Activated naive CD4-positive, alpha-beta T cell treated with anti-CD3 and anti-CD28 coated beads for 36 hours (primary cell): ENCODE measurements at regions not wholly inside any gene's neighbourhood (a gene's known extent, or its start where the extent isn't known, plus 50 kb on each side); places are given as distances from the start of the nearest gene placed in this dataset.
"Not testable (repeated sequence)": the region's sequence is repeated elsewhere in the genome, so short reads cannot be mapped to it uniquely, and the experiment has no call there.

ENCODE experiments used
- CTCF ChIA-PET: fragments of 350-600 bp; sonication (Branson Sonifier 250); formaldehyde crosslinking; loops from one replicate; lab custom pipeline; 2021; ENCODE audit warnings: antibody characterized with exemption; lab: Charles Lee
- DNase-seq: peaks from one replicate; pipeline ENCODE4 v3.0.0-alpha.2; 2020
- H3K27ac Mint-ChIP-seq: one replicate; pipeline ENCODE4 v1.8.0; 2021; ENCODE audit warnings: mild to moderate bottlenecking, mixed read lengths
- H3K27me3 Mint-ChIP-seq: one replicate; pipeline ENCODE4 v1.8.0; 2021; ENCODE audit warnings: low read depth, mixed read lengths
- H3K36me3 Mint-ChIP-seq: one replicate; pipeline ENCODE4 v1.8.0; 2021; ENCODE audit warnings: low read depth, mixed read lengths
- H3K4me1 Mint-ChIP-seq: one replicate; pipeline ENCODE4 v1.8.0; 2021; ENCODE audit warnings: low read depth, mixed read lengths
- H3K4me3 Mint-ChIP-seq: one replicate; pipeline ENCODE4 v1.8.0; 2021; ENCODE audit warnings: mild to moderate bottlenecking, moderate library complexity, mixed read lengths
- H3K9me3 Mint-ChIP-seq: one replicate; pipeline ENCODE4 v1.8.0; 2021; ENCODE audit warnings: mixed read lengths
- intact Hi-C: fragments of 100-400 bp; cut with micrococcal nuclease; formaldehyde crosslinking; loops from one replicate; pipeline ENCODE4 v1.15.1; 2023

DNA sequence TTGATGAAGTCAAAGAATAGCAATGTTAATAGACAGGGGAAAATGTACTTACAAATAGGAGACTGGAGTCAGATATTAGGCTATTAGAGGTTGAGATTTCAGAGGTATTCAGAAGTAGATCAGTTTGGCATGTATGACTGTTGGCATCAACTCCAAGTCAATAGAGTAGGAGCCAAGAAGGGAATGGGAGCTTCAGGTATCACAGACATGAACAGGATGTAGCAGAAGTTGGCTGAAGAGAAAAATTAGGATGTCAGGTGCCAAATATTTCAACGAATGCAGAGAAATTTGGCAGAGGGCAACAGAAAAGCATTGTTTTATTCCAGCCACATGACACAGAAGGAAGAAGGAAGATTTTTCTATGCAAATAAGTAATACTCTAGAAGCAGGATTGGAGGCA lies 69.7 kb downstream of the GLYATL1 start:
- no peaks in the 10 kb centered on the region for H3K9me3 Mint-ChIP-seq
- no peak for DNase-seq
- intact Hi-C loops = no loop called here
- no peaks in the 10 kb centered on the region for H3K4me1 Mint-ChIP-seq
- CTCF ChIA-PET = no interaction called here
- H3K36me3 Mint-ChIP-seq = no peaks in the 10 kb centered on the region
- H3K27me3 Mint-ChIP-seq = peaks cover 14% of the 10 kb centered on the region
- H3K27ac Mint-ChIP-seq = no peak overlapping the region
- H3K4me3 Mint-ChIP-seq = no peak overlapping the region

DNA sequence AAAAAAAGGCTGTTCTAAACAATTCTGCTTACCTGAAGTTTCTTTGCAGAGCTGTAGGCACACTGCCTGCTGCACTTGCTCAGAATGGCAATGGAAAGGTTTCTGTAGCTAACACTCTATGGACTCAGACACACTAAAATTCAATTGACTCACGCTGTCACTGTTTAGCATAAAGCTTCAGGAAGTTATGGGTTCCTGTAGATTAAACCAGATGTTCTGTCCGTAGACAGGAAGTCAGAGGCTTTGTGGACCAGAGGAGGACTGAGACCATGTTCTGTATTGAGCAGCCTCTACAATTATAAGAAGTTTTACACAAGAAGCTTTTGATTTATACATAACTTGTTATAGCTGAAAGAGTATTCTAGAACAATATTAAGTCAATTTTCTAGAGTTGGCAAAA lies 70.4 kb downstream of the GLYATL1 start:
- no peaks in the 10 kb centered on the region for H3K9me3 Mint-ChIP-seq

DNA sequence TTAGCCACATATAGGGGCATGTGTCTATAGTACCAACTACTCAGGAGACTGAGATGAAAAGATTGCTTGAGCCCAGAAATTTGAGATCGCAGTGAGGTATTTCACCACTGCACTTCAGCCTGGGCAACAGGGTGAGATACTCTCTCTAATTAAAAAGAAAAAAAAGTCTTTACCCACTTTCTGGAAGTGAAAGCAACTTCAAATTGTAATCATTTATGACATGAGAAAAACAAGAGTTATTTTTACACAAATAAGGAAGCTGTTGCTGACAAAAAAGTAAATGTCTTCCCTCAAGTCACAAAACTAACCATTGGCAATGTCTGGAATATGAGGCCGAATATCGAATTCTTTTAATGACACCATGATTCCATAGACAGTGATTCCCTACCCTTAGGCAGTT lies 71.4 kb downstream of the GLYATL1 start:
- intact Hi-C loops = no loop called here
- Mint-ChIP-seq H3K27me3 (peaks cover 18% of the 10 kb centered on the region), H3K9me3 (no peaks in the 10 kb centered on the region), H3K36me3 (no peaks in the 10 kb centered on the region), H3K4me3 (no peak overlapping the region), H3K27ac (no peak overlapping the region), H3K4me1 (no peaks in the 10 kb centered on the region)
- no peak for DNase-seq
- CTCF ChIA-PET = interaction anchor here (0.7 kb wide), 1 partner anchor 276 kb away, joined by 3 read pairs; no protein-coding TSS in a partner anchor

More for the DNA sequence above, 70.4 kb downstream of the GLYATL1 start:
- H3K36me3 Mint-ChIP-seq = no peaks in the 10 kb centered on the region
- DNase-seq = no peak
- no peak overlapping the region for H3K4me3 Mint-ChIP-seq
- no peaks in the 10 kb centered on the region for H3K4me1 Mint-ChIP-seq
- CTCF ChIA-PET = no interaction called here
- H3K27ac Mint-ChIP-seq = no peak overlapping the region
- peaks cover 16% of the 10 kb centered on the region for H3K27me3 Mint-ChIP-seq
- intact Hi-C loops = no loop called here

DNA sequence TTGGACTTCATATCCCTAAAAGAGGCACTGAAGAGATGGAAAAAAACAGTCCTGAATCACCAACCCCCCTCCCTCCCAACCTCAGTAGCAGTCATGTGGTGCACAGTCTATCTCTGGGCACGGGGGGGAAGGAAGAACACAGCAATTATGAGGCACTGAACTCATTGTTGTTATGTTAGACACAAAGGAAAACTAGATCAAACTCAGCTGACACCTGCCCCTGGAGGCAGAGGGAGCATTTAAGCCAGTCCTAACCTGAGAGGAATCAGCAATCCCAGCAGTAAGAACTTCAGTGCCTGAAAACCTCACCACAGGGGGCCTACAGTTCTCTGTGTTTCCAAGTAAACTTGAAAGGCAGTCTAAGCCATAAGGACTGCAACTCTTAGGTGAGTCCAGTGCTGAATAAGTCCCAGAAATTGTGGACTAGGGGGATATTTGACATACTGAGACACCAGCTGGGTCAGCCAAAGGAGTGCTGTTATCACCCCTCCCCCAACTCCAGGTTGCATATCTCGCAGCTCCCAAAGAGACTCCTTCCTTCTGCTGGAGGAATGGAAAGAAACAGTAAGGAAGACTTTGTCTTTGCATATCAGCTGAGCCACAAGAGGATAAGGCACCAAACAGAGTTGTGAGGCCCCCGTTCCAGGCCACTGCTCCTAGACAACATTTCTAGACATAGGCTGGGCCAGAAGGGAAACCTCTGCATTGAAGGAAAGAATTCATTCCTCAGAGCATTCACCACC lies 72.5 kb downstream of the GLYATL1 start:
- Mint-ChIP-seq H3K27ac (no peak overlapping the region), H3K27me3 (peaks cover 14% of the 10 kb centered on the region), H3K9me3 (no peaks in the 10 kb centered on the region), H3K4me3 (no peak overlapping the region), H3K36me3 (no peaks in the 10 kb centered on the region), H3K4me1 (no peaks in the 10 kb centered on the region)
- intact Hi-C loops = no loop called here
- no peak for DNase-seq
- CTCF ChIA-PET = no interaction called here

DNA sequence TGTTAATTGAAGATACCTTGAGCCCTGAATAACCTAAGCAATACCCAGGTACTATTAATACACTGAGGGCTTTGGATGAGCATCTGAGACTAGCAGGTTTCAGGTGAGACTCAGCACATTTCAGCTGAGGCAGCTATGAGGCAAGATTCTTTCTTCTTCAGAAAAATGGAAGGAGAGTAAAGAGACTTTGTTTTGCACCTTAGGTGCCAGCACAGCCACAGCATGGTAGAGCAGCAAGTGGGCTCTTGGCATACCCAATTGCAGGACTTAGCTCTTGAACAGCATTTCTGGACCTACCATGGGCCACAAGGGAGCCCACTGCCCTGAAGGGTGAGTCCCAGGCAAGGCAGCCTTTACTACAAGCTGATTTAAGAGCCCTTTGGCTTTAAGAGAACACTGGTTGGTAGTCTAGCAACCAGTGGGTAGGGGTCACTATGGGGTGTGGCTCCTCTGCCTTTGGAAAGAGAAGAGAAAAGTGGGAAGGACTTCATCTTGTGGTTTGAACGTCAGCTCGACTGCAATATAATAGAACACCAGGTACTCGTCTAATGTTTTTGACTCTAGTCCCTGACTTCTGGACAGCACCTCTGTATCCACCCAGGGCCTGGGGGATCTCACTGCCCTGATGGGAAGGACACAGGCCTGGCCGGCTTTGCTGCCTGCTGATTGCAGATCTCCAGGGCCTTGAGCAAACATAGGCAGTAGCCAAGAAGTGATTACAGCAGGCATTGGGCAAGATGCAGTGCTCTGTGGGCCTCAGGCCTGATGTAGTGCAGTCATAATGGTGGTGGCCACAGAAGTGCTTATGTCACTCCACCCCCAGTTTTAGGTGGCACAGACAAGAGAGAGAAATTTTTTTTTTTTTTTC lies 73.3 kb downstream of the GLYATL1 start:
- Mint-ChIP-seq H3K36me3 (no peaks in the 10 kb centered on the region), H3K4me3 (no peak overlapping the region), H3K4me1 (no peaks in the 10 kb centered on the region), H3K27ac (no peak overlapping the region), H3K27me3 (peaks cover 13% of the 10 kb centered on the region), H3K9me3 (peaks cover under 1% of the 10 kb centered on the region)
- no peak for DNase-seq
- CTCF ChIA-PET = no interaction called here
- intact Hi-C loops = no loop called here

DNA sequence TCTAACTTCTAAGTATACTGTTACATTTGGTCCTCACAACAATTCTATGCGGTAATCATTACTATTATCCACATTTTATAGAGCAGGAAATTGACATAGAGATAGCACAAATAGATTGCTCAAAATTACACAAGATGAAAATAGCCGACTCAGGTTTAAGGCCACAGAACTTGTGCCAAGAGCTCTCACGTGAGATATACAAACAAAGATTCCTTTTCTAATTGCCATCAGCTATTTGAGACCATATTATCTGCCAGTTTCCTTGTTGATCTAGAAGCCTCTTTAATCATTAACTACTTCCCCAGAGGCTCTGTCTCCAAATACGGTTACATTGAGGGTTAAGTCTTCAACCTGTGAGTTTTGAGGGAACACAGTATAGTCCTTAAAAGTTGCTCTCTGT lies 61.0 kb upstream of the GLYATL1B start:
- intact Hi-C loops = no loop called here
- Mint-ChIP-seq H3K9me3 (no peaks in the 10 kb centered on the region), H3K36me3 (no peaks in the 10 kb centered on the region), H3K27me3 (peaks cover 2% of the 10 kb centered on the region), H3K27ac (no peak overlapping the region), H3K4me3 (no peak overlapping the region), H3K4me1 (no peaks in the 10 kb centered on the region)
- no peak for DNase-seq
- CTCF ChIA-PET = no interaction called here

DNA sequence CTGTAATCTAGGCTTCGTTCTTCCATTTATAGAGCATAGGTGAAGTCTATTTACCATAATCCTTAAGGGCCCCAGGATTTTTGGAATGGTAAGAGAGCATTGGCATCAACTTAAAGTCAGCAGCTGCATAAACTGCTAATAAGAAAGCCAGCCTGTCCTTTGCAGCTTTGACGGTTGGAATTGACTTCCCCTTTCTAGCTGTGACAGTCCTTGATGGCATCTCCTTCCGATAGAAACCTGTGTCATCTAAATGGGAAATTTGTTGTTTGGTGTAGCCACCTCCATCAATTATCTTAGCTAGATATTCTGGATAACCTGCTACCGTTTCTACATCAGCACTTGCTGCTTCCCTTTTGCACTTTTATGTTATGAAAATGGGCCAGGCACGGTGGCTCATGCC lies 58.0 kb upstream of the GLYATL1B start:
- Mint-ChIP-seq H3K4me3 (no peak overlapping the region), H3K9me3 (no peaks in the 10 kb centered on the region), H3K36me3 (no peaks in the 10 kb centered on the region), H3K27ac (no peak overlapping the region), H3K4me1 (no peaks in the 10 kb centered on the region), H3K27me3 (peaks cover 10% of the 10 kb centered on the region)
- CTCF ChIA-PET = no interaction called here
- no peak for DNase-seq
- intact Hi-C loops = no loop called here

DNA sequence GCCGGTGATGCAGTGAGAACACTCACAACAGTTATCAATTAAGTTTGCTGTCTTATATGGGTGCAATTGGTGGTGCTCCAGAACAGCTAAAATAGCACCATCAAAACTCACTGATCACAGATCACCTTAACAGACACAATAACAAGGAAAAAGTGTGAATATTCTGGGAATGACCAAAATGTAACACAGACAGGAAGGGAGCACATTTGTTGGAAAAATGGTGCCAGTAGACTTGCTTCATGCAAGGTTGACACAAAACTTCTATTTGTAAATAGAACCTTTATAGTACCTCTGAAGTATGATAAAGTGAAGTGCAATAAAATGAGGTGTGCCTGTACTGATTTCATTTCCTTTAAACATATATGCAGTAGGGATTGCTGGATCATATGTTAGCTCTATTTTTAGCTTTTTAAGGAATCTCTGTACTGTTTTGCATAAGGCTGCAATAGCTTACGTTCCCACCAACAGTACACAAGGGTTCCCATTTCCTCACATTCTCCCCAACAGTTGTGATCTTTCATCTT lies 56.7 kb upstream of the GLYATL1B start:
- Mint-ChIP-seq H3K36me3 (no peaks in the 10 kb centered on the region), H3K4me3 (no peak overlapping the region), H3K27ac (no peak overlapping the region), H3K9me3 (no peaks in the 10 kb centered on the region), H3K4me1 (no peaks in the 10 kb centered on the region), H3K27me3 (peaks cover 19% of the 10 kb centered on the region)
- CTCF ChIA-PET = interaction anchor here (1.2 kb wide), 1 partner anchor 106 kb away, joined by 3 read pairs; no protein-coding TSS in a partner anchor
- no peak for DNase-seq
- intact Hi-C loops = no loop called here

DNA sequence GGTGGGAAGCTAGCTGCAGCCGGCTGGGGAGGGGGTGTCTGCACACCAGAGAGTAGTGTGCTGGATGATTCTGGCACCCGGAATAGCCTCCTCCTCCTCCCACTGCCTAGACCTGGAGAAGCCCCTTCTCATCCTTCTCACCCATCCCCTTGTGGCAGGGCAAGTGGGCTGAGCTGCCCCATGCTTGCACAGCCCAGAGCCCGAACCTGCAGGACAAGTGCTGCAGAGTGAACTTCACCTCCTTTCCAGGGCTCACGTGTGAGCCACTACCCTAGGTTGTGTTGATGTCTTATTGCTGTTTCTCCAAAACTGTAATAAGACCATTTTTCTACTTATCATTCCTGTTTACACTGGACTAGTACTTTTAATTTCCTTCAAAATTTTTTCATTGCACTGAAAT lies 56.1 kb upstream of the GLYATL1B start:
- no peak for DNase-seq

DNA sequence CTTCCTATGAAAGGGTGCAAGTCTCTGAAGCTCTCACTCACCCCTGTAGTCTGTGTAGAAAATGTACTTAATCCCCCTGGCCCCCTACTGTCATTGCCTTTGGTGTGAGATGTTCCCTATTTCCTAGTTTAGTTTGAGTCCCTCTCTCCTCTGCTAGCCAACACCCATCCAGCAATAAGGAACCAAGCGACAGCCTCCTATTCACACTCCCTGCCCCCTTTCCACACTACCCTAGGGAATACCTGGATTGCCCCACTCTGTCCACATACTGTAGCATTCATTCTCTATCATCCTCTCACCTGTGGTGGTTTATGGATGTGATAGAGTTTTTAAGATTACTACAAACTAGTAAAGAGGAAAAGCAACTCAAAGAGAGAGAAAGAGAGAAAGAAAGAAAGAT lies 54.4 kb upstream of the GLYATL1B start:
- H3K36me3 Mint-ChIP-seq, H3K4me1 Mint-ChIP-seq, H3K9me3 Mint-ChIP-seq, H3K27ac Mint-ChIP-seq, CTCF ChIA-PET, DNase-seq, intact Hi-C loops, H3K4me3 Mint-ChIP-seq: not testable (repeated sequence)
- peaks cover 30% of the 10 kb centered on the region for H3K27me3 Mint-ChIP-seq

More for the DNA sequence above, 56.1 kb upstream of the GLYATL1B start:
- CTCF ChIA-PET = interaction anchor here (1.2 kb wide), 1 partner anchor 106 kb away, joined by 3 read pairs; no protein-coding TSS in a partner anchor
- H3K4me1 Mint-ChIP-seq = no peaks in the 10 kb centered on the region
- H3K27ac Mint-ChIP-seq = no peak overlapping the region
- H3K36me3 Mint-ChIP-seq = no peaks in the 10 kb centered on the region
- H3K27me3 Mint-ChIP-seq = peaks cover 25% of the 10 kb centered on the region
- no peaks in the 10 kb centered on the region for H3K9me3 Mint-ChIP-seq
- H3K4me3 Mint-ChIP-seq = no peak overlapping the region
- intact Hi-C loops = no loop called here
